Stimulated activated naive CD4-positive, alpha-beta T cell (primary cell): ENCODE measurements at regions not wholly inside any gene's neighbourhood (a gene's known extent, or its start where the extent isn't known, plus 50 kb on each side); places are given as distances from the start of the nearest gene placed in this dataset.
"Not testable (repeated sequence)": the region's sequence is repeated elsewhere in the genome, so short reads cannot be mapped to it uniquely, and the experiment has no call there.

Experiments used
- DNase-seq, 6 experiments: peaks; one replicate each; lab custom pipeline; 2025; lab: John Stamatoyannopoulos, UW

DNA sequence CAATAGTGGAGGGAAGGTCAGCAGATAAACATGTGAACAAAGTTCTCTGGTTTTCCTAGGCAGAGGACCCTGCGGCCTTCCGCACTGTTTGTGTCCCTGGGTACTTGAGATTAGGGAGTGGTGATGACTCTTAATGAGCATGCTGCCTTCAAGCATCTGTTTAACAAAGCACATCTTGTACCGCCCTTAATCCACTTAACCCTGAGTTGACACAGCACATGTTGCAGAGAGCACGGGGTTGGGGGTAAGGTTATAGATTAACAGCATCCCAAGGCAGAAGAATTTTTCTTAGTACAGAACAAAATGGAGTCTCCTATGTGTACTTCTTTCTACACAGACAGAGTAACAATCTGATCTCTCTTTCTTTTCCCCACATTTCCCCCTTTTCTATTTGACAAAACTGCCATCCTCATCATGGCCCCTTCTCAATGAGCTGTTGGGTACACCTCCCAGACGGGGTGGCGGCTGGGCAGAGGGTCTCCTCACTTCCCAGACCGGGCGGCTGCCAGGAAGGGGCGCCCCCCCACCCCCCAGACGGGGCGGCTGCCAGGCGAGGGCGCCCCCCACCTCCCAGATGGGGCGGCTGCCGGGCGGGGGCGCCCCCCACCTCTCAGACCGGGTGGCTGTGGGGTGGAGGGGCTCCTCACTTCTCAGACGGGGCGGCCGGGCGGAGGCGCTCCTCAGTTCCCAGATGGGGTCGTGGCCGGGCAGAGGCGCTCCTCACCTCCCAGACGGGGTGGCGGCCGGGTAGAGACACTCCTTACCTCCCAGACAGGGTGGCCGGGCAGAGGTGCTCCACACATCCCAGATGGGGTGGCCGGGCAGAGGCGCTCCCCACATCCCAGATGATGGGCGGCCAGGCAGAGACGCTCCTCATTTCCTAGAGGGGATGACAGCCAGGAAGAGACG is 361.6 kb upstream of the SGO1 start:
- not testable (repeated sequence) for DNase-seq

DNA sequence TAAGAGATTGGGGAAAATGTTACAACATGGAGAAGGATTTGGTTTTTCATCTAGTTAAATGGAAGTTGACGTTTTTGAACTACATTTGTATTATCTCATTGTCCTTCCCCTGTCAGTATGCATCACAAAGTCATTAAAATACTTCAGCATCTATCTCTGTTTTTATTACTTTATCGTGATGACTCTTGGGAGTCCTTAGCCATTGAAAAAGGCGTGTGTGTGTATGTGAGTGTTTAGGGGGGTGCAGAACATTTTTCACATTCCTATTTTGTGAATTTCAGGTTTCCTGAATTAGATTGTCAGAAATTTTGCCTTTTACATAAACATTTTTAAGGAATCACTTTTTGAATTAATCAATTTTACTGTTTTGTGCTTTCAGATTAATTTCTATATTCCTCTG is 360.6 kb upstream of the SGO1 start:
- no peak for DNase-seq

DNA sequence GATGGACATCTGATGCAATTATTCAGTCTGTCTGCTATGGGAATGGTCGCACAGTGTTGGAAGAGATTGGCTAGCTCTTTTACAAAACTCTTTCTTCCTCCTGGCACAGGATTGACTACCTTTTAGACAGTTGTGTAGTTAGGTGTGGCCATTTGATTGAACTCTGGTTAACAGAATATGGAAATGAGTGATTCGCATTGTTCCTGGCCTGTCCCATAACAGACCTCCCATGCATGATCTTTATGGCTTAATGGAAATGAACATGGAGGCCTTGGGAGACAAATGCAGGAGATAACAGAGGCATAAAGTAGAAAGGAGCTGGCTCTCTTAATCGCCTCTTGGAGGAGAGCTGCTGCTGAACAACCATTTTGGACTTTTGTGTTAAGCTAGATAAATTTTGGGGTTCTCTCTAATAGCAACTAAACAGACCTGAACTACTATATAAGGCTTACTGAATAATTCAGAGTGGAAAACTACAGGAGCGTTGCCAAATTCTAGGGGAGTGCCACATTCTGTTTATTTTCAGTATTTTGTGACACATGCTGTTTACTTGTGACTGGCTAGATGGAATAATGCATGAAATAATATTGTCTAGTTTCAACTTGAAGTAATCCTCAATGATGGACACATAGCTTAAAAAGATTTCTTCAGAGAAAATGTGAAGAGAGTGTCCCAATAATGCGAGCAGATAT is 357.7 kb upstream of the SGO1 start:
- DNase-seq: no peak

DNA sequence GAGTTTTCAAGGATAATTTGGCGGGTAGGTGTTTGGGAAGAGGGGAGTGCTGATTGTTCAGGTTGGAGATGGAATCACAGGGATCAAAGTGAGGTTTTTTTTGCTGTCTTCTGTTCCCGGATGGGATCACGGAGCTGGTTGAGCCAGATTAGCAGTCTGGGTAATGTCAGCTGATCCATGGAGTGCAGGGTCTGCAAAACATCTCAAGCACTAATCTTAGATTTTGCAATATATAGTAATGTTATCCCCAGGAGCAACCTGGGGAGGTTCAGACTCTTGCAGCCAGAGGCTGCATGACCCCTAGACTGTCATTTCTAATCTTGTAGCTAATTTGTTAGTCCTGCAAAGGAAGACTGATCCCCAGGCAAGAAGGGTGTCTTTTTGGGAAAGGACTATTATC is 354.1 kb upstream of the SGO1 start:
- no peak for DNase-seq

DNA sequence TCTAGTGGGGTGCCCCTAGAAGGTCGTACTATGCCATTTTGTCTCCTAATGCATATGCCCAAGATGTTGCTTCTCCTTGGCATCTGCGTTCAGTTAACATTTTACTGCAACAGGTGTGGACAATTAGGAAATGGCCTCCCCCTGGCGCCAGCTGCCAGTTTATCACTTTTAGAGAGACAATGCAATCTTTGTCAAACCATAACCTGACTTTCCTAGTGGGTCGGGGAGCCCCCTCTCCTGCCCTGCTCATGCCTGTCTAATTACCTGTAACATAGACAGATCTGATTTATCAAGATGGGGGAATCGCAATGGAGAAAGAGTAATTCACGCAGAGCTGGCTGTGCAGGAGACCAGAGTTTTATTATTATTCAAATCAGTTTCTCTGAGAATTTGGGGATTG is 353.7 kb upstream of the SGO1 start:
- no peak for DNase-seq

DNA sequence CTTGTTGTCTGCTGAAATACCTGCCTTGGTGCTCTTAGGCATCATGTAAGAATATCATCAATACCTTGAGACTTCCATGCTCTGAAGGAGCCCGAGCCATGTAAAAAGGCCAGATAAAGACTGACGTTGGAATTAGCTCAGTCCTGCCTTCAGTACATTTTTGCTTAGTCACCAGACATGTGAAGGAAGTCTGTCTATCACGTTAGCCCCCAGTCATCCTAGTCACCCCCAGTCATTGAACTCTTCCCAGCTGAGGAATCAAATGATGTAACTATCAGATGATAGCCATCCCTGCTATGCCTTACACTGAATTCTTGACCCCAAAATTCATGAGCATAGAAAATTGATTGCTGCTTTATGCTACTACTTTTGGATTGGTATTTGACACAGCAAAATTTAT is 351.2 kb upstream of the SGO1 start:
- no peak for DNase-seq

DNA sequence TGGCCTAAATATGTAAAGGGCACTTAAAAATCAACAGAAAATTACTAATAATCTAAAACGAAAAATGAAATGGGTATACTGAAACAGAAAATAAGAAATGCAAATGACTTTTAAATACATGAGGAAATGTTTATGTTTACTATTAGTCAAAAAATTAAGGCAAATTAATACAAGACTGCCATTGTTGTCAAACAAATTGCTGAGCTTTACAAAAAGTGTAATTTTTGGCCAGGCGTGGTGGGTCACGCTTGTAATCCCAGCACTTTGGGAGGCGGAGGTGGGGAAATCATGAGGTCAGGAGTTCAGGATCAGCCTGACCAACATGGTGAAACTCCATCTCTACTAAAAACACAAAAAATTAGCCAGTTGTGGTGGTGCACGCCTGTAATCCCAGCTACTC is 343.9 kb upstream of the SGO1 start:
- DNase-seq: no peak

DNA sequence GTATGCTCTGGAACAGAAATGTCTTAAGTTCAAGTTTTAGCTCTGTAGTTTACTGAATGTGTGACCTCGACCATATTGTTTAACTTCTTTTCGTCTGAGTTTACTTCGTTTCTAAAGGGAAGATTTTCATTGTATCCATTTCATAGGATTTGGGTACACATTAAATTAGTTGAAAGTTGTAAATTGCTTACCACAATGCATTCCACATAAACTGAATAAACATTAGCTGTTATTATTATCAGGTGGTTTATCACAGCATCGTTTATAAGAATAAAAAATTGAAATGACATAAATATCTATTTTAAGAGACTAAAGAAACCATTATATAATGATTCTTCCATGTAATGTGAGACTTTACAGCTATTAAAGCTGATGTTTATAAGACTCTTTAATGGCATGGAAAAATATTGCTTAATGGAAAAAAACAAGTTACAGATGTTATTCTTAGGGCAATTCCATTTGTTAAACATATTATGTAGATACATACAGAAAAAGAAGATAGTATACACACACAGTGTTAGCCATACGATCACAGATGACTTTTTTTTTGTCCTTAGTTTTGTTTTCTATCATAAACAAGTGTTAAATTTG is 342.3 kb upstream of the SGO1 start:
- no peak for DNase-seq

DNA sequence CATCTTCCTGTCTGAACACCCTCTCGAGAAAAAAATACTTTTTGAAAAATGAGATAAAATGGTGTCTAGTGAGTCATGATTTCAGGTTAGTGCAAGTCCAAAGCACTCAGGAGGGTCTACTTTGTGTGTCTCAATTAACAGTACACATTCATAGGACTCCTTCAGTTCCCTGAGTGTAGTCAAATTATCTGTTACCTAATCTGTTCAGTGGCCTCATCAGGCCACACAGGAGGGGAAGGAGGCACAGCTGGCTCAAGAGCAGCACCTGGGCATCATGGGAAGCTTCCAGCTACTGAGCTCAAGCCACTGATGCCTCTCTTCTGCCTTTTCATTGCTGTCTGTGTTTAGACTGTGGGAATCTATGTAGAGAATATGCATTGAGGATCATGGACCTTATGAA is 341.4 kb upstream of the SGO1 start:
- DNase-seq: no peak

DNA sequence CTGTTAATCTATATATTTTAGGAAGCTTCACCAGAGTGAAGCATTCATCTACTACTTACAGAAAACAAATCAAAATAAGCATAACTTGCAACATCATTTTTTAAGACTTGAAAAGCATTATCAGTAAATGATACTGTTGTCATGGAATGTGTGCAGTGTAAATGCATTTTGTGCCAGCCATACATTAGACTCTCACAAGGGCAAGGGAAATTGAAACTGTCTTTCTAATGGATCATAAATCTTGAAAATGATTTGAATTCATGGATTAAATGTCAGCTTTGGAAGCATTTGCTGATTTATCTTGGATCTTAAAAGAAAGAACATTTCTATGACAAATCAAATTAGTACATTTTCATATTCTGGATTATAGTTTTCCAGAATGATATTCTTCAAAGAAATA is 338.3 kb upstream of the SGO1 start:
- DNase-seq: no peak

DNA sequence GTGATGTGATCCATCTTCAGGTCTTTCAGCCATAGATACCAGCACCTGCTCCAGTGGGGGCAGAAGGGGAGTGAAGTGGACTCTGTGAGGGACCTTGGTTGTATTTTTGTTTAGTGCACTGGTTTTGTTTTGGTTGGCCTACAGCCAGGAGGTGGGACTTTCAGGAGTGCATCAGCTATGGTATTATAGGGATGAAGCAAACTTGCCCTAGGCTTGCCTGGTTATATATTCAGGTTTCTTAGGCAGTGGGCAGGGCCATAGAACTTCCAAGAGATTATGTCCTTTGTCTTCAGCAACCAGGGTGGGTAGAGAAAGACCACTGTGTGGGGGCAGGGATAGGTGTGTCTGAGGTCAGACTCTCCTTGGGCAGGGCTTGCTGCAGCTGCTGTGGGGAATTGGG is 337.3 kb upstream of the SGO1 start:
- DNase-seq: no peak

DNA sequence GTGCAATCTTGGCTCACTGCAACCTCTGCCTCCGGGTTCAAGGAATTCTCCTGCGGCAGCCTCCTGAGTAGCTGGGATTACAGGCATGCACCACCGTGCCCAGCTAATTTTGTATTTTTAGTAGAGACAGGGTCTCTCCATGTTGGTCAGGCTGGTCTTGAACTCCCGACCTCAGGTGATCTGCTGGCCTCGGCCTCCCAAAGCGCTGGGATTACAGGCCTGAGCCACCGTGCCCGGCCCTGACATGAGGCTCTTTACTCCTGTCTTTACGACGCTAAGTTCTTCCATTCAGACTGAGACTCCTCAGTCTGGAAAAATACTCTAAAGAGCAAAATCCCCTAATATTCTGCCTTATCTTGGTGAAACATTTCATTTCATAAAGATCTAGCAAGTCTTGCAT is 331.3 kb upstream of the SGO1 start:
- DNase-seq: not testable (repeated sequence)

DNA sequence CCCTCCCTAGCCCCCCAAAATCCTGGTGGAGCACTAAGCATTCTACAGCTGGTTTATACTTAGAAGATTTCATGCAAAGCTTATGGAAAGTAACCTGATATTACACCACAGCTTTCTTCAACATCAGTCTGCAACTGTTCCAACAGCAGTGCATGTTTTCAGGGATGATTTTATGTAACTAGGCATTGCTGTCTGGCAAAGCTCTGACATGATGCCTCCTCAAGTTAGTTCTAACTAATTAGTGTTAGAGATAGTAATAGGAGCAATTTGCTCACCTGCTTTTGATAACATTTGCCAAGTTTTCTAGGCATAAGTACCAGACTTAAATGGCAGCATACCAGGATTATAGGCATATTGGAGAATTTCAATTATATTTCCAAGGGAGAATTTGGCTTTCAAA is 330.3 kb upstream of the SGO1 start:
- DNase-seq: no peak

DNA sequence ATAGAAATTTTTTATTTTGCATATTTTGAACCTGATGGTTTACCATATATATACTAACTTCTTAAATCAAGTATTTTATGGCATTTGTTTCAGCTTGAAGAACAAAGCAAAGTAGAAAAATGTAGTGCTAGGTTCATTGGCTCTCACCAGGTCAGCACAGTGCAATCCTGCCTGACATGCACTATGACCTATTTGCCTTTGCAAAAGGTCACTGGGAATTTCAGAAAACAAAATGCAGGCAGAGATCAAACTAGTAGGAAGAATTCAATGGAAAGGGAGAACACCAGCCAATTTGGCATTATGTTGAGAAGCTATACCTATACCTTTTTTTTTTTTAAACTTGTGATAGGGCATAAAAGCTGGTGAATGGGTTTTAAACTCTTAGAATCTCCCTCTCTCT is 329.8 kb upstream of the SGO1 start:
- no peak for DNase-seq

DNA sequence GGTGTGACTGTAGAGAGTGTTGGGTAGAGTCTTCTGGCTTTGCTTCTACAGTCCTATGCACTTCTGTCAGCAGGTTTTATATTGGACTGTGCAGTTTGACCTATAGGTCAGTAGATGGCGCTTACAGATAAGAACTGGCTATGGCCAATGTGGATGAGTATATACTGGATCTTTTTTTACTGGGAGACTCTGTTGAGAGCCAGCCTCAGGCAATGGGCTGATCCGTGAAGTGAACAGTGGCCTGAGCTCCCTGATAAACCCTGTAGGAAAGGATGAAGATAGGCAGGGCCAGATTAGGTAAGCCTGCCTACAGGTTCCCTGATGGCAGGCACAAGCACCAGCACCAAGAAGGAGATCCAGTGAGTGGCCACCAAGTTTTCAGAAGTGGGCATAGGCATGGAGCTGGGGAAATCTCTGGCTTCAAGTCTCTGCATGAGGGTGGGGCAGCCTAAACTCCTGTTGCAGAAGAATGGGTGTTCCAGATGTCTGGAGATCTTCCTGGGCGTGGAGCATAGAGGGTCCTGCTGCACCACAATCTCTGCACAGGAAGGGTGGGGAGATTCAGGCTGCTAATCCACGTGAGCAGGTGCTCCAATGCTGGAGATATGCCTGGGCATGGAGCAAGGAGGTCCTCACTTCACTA is 326.0 kb upstream of the SGO1 start:
- no peak for DNase-seq

DNA sequence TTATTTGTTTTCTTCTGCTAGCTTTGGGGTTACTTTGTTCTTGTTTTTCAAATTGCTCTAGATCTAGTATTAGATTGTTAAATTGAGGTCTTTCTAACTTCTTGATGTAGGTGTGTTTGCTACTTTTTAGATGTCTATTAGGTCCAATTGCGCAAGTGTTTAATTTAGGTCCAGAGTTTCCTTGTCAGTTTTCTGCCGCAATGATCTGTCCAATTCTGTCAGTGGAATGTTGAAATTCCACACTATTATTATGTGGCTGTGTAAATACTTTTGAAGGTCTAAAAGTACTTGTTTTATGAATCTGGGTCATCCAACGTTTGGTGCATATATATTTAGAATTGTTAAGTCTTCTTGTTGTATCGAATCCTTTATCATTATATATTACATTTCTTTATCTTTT is 324.4 kb upstream of the SGO1 start:
- DNase-seq: no peak

DNA sequence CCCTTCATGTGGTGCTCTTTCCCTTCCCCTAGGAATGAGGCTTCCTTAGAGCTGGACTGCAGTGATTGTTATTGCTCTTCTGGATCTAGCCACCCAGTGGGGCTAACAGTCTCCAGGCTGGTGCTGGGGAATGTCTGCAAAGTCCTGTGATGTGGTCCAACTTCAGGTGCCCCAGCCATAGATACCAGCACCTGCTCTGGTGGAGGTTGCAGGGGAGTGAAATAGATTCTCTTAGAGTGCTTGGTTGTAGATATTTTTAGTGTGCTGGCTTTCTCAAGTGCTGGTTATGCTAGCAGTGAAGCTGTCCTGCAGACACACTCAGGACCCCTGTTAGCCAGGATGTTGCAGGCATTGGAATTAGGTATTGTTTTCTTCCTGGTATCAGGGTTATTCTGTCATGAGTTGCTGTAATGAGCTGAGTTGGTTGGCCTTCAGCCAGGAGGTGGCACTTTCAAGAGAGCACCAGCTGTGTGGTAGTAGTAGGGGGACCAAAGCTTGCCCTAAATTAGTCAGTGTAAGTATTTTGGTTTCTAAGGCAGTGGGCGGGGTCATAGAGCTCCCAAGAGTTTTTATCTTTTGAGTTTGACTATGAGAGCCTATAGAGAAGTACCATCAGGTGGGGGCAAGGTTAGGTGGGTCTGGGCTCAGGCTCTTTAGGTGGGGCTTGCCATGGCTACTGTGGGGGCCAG is 317.5 kb upstream of the SGO1 start:
- no peak for DNase-seq

DNA sequence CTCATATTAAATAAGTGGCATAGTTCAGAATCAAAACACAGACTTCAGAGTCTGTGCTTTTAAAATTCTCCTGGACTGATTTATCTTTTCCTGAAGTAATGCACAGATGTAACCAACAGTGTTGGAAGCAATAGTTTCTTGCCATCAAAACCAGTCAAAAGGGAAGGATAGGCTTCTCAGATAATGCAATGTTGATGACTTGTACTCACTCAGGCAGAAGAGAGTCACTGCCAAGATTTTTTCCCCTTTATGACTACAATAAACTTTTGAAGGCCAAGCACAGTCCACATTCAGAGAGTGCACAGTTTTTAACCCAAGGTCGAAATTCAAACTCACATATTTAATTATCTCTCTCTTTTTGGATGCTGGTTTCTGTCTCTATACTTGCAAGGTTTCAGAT is 305.0 kb upstream of the SGO1 start:
- no peak for DNase-seq

DNA sequence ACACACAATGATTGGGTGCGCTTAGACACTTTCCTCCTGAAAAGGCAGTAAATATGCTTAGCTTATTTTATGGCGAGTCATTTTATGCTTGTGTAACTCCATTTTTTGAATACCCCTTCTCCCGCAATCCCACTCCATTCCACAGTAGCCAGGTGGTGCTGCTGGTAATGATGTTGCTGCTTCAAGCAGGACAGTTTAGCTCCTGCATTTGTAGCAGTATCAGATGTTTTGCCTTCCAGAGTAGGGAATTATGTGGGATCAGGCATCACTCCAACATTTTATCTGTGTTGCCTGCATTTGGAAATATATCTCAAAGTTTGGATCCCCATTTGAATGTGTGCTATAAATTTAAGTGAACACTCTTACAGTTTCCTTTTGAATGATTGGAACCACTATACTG is 302.1 kb upstream of the SGO1 start:
- DNase-seq: no peak

DNA sequence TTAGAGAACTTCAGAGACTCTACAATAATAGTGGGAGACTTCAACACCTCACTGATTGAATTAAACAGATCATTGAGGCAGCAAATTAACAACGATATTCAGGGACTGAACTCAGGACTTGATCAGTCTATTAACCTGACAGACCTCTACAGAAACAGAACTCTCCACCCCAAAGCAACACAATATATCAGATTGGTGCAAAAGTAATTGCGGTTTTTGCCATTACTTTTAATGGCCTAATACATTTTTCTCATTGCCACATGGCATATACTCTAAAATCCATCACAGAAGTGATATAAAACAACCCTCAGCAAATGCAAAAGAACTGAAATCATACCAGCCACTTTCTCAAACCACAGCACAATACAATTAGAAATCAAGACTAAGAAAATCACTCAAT is 298.1 kb upstream of the SGO1 start:
- no peak for DNase-seq

DNA sequence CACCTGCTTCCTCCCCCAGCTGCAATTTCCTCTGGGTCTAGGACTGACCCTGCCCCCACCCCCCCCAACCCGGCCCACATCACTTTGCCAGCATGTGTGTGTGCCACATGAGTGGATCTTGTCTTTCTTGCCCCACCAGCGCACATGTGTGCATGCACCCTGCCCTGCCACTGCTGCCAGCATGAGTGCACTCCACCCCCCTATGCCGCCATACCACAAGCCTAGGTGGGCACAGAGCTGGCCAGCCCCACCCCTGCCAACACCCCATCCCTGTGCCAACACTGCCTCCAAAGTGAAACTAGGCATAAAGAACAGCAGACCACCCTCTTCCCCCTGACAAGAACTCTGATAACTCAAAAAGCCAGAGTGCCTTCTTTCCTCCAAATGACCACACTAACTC is 296.3 kb upstream of the SGO1 start:
- no peak for DNase-seq

DNA sequence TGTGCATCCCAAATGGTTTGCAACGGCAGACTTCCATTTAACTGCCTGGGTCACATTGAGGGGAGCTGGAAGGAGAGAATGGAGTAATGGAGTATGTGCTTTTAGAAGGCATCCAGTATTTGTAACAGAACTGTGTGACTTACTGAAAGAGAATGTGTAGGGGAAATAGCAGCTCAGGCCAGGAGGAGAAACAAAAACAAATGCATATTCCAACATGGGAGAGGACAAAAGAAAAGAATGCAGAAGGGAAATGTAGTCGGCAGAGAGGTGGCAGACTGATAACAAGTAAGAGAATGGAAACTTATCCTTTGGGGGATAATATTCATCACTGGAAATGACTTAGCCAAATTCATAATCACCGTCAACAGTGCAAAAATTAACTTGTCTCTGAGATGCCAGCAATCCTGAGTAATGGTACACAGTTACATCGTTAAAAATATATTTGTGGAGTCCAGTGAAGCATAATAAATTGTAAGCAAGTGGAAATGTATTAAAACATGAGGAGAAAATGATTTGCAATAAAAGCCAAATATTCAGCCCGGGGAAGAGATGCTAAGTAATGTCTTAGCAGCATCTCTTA is 294.9 kb upstream of the SGO1 start:
- no peak for DNase-seq
